ENCODE measurements at regions not wholly inside any gene's neighbourhood (a gene's known extent, or its start where the extent isn't known, plus 50 kb on each side); places are given as distances from the start of the nearest gene placed in this dataset.
"Not testable (repeated sequence)": the region's sequence is repeated elsewhere in the genome, so short reads cannot be mapped to it uniquely, and the experiment has no call there.

DNA sequence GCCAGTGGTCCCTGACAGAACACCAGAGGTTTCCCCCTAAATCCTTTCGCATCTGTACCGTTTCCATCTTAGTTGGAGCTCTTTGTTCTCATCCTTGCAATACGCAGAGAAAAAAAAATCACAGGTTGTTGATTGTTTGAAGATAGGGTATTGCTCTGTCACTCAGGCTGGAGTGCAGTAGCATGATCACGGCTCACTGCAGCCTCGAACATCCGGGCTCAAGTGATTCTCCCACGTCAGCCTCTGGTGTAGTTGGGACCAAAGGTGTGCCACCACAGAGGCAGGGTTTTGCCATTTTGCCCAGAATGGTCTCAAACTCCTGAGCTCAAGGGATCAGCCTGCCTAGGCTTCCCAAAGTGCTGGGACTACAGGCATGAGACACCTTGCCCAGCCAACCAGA is 185.9 kb downstream of the FAM72C start:
- H3K4me2 ChIP-seq (ENCODE audit: control insufficient read depth, extremely low read depth, insufficient read depth, low read depth, low read length); FAIRE-seq; H3K4me3 ChIP-seq (ENCODE audit: control insufficient read depth in 2 of 3, extremely low read depth in 1 of 3, insufficient read depth in 2 of 3, low read depth in 1 of 3, low read length in 3 of 3); H3K79me2 ChIP-seq (ENCODE audit: control insufficient read depth, insufficient read depth, low read length); H3K27me3 ChIP-seq (ENCODE audit: control insufficient read depth, extremely low read depth, insufficient read depth, low read length); dilution Hi-C loops (cut with MboI; ENCODE audit: extremely low pct_ligation_motif_present, low sequenced_read_pairs); DNase-seq (ENCODE audit: low read depth, low spot score); H2AFZ ChIP-seq (ENCODE audit: control insufficient read depth, low read length); H3K9ac ChIP-seq (ENCODE audit: control insufficient read depth, extremely low read depth, insufficient read depth, low read length); H3K9me3 ChIP-seq (ENCODE audit: control insufficient read depth, low read depth, low read length); H3K9me1 ChIP-seq (ENCODE audit: control insufficient read depth, extremely low read depth, insufficient read depth, low read length); H3K4me1 ChIP-seq (ENCODE audit: control insufficient read depth, extremely low read depth, insufficient read depth, low read length); H4K20me1 ChIP-seq (ENCODE audit: control insufficient read depth, extremely low read depth, insufficient read depth, low read length); H3K27ac ChIP-seq (ENCODE audit: control insufficient read depth, insufficient read depth, low read length); H3K36me3 ChIP-seq (ENCODE audit: control insufficient read depth in 2 of 2, extremely low read depth in 1 of 2, insufficient read depth in 2 of 2, low read length in 2 of 2): not testable (repeated sequence)

DNA sequence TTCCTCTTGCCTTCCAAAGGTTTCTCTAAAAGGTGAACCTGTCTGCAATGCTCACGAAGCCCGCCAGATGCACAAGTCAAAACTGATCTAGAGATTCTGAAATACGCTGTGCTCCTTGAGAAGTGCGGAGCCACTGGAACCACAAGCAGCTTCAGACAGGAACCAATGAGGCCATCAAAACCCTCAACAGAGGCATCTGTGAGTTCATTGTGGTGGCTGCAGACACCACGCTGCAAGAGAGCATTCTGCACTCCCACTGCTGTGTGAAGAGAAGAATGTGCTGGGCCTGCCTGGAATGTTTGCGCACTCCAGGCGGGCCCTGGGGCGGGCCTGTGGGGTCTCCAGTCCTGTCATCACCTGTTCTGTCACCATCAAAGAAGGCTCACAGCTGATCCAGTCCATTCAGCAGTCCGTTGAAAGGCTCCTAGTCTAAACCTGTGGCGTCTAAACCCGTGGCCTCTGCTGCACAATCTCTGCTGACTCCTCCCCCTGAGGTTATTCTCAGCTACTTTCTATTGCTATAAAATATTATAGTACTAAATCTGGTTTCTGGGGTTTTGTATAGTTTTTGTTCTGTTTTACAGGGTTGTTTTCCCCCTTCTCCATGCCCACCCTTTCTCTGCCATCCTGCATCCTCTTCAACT is 187.4 kb downstream of the FAM72C start:
- FAIRE-seq; H3K27me3 ChIP-seq (ENCODE audit: control insufficient read depth, extremely low read depth, insufficient read depth, low read length); H2AFZ ChIP-seq (ENCODE audit: control insufficient read depth, low read length); DNase-seq (ENCODE audit: low read depth, low spot score); H3K36me3 ChIP-seq (ENCODE audit: control insufficient read depth in 2 of 2, extremely low read depth in 1 of 2, insufficient read depth in 2 of 2, low read length in 2 of 2); dilution Hi-C loops (cut with MboI; ENCODE audit: extremely low pct_ligation_motif_present, low sequenced_read_pairs); H4K20me1 ChIP-seq (ENCODE audit: control insufficient read depth, extremely low read depth, insufficient read depth, low read length); H3K4me2 ChIP-seq (ENCODE audit: control insufficient read depth, extremely low read depth, insufficient read depth, low read depth, low read length); H3K9ac ChIP-seq (ENCODE audit: control insufficient read depth, extremely low read depth, insufficient read depth, low read length); H3K79me2 ChIP-seq (ENCODE audit: control insufficient read depth, insufficient read depth, low read length); H3K9me3 ChIP-seq (ENCODE audit: control insufficient read depth, low read depth, low read length); H3K4me3 ChIP-seq (ENCODE audit: control insufficient read depth in 2 of 3, extremely low read depth in 1 of 3, insufficient read depth in 2 of 3, low read depth in 1 of 3, low read length in 3 of 3); H3K4me1 ChIP-seq (ENCODE audit: control insufficient read depth, extremely low read depth, insufficient read depth, low read length); H3K9me1 ChIP-seq (ENCODE audit: control insufficient read depth, extremely low read depth, insufficient read depth, low read length); H3K27ac ChIP-seq (ENCODE audit: control insufficient read depth, insufficient read depth, low read length): not testable (repeated sequence)

- dilution Hi-C loops (cut with MboI; ENCODE audit: extremely low pct_ligation_motif_present, low sequenced_read_pairs); H3K9me3 ChIP-seq (ENCODE audit: control insufficient read depth, low read depth, low read length); H3K36me3 ChIP-seq (ENCODE audit: control insufficient read depth in 2 of 2, extremely low read depth in 1 of 2, insufficient read depth in 2 of 2, low read length in 2 of 2); H3K9me1 ChIP-seq (ENCODE audit: control insufficient read depth, extremely low read depth, insufficient read depth, low read length); H3K27ac ChIP-seq (ENCODE audit: control insufficient read depth, insufficient read depth, low read length); FAIRE-seq; H3K4me2 ChIP-seq (ENCODE audit: control insufficient read depth, extremely low read depth, insufficient read depth, low read depth, low read length); H3K4me1 ChIP-seq (ENCODE audit: control insufficient read depth, extremely low read depth, insufficient read depth, low read length); H3K4me3 ChIP-seq (ENCODE audit: control insufficient read depth in 2 of 3, extremely low read depth in 1 of 3, insufficient read depth in 2 of 3, low read depth in 1 of 3, low read length in 3 of 3); DNase-seq (ENCODE audit: low read depth, low spot score); H3K9ac ChIP-seq (ENCODE audit: control insufficient read depth, extremely low read depth, insufficient read depth, low read length); H3K27me3 ChIP-seq (ENCODE audit: control insufficient read depth, extremely low read depth, insufficient read depth, low read length); H3K79me2 ChIP-seq (ENCODE audit: control insufficient read depth, insufficient read depth, low read length); H4K20me1 ChIP-seq (ENCODE audit: control insufficient read depth, extremely low read depth, insufficient read depth, low read length); H2AFZ ChIP-seq (ENCODE audit: control insufficient read depth, low read length): not testable (repeated sequence)
Observed at GRCh38 chr1:143778178-143778577, 193.6 kb downstream of the FAM72C start.

- H3K4me3 ChIP-seq (ENCODE audit: control insufficient read depth in 2 of 3, extremely low read depth in 1 of 3, insufficient read depth in 2 of 3, low read depth in 1 of 3, low read length in 3 of 3); H3K4me1 ChIP-seq (ENCODE audit: control insufficient read depth, extremely low read depth, insufficient read depth, low read length); H3K9me1 ChIP-seq (ENCODE audit: control insufficient read depth, extremely low read depth, insufficient read depth, low read length); H3K36me3 ChIP-seq (ENCODE audit: control insufficient read depth in 2 of 2, extremely low read depth in 1 of 2, insufficient read depth in 2 of 2, low read length in 2 of 2); H3K27me3 ChIP-seq (ENCODE audit: control insufficient read depth, extremely low read depth, insufficient read depth, low read length); H3K4me2 ChIP-seq (ENCODE audit: control insufficient read depth, extremely low read depth, insufficient read depth, low read depth, low read length); H2AFZ ChIP-seq (ENCODE audit: control insufficient read depth, low read length); DNase-seq (ENCODE audit: low read depth, low spot score); dilution Hi-C loops (cut with MboI; ENCODE audit: extremely low pct_ligation_motif_present, low sequenced_read_pairs); H3K9ac ChIP-seq (ENCODE audit: control insufficient read depth, extremely low read depth, insufficient read depth, low read length); FAIRE-seq; H4K20me1 ChIP-seq (ENCODE audit: control insufficient read depth, extremely low read depth, insufficient read depth, low read length); H3K9me3 ChIP-seq (ENCODE audit: control insufficient read depth, low read depth, low read length); H3K79me2 ChIP-seq (ENCODE audit: control insufficient read depth, insufficient read depth, low read length); H3K27ac ChIP-seq (ENCODE audit: control insufficient read depth, insufficient read depth, low read length): not testable (repeated sequence)
Observed at GRCh38 chr1:143764831-143765230, 207.0 kb downstream of the FAM72C start.

- H3K9me1 ChIP-seq (ENCODE audit: control insufficient read depth, extremely low read depth, insufficient read depth, low read length); H3K79me2 ChIP-seq (ENCODE audit: control insufficient read depth, insufficient read depth, low read length); H3K27ac ChIP-seq (ENCODE audit: control insufficient read depth, insufficient read depth, low read length); dilution Hi-C loops (cut with MboI; ENCODE audit: extremely low pct_ligation_motif_present, low sequenced_read_pairs); H3K4me3 ChIP-seq (ENCODE audit: control insufficient read depth in 2 of 3, extremely low read depth in 1 of 3, insufficient read depth in 2 of 3, low read depth in 1 of 3, low read length in 3 of 3); H3K36me3 ChIP-seq (ENCODE audit: control insufficient read depth in 2 of 2, extremely low read depth in 1 of 2, insufficient read depth in 2 of 2, low read length in 2 of 2); H2AFZ ChIP-seq (ENCODE audit: control insufficient read depth, low read length); H3K4me1 ChIP-seq (ENCODE audit: control insufficient read depth, extremely low read depth, insufficient read depth, low read length); H3K4me2 ChIP-seq (ENCODE audit: control insufficient read depth, extremely low read depth, insufficient read depth, low read depth, low read length); H3K9me3 ChIP-seq (ENCODE audit: control insufficient read depth, low read depth, low read length); H3K27me3 ChIP-seq (ENCODE audit: control insufficient read depth, extremely low read depth, insufficient read depth, low read length); H3K9ac ChIP-seq (ENCODE audit: control insufficient read depth, extremely low read depth, insufficient read depth, low read length); FAIRE-seq; H4K20me1 ChIP-seq (ENCODE audit: control insufficient read depth, extremely low read depth, insufficient read depth, low read length); DNase-seq (ENCODE audit: low read depth, low spot score): not testable (repeated sequence)
Observed at GRCh38 chr1:143760366-143760765, 211.4 kb downstream of the FAM72C start.

Measured in keratinocyte (primary cell).